ENCODE measurements at regions not wholly inside any gene's neighbourhood (a gene's known extent, or its start where the extent isn't known, plus 50 kb on each side); places are given as distances from the start of the nearest gene placed in this dataset.
A peak's percentile ranks its signal among the peaks of the same experiment; 100 is the strongest.

DNA sequence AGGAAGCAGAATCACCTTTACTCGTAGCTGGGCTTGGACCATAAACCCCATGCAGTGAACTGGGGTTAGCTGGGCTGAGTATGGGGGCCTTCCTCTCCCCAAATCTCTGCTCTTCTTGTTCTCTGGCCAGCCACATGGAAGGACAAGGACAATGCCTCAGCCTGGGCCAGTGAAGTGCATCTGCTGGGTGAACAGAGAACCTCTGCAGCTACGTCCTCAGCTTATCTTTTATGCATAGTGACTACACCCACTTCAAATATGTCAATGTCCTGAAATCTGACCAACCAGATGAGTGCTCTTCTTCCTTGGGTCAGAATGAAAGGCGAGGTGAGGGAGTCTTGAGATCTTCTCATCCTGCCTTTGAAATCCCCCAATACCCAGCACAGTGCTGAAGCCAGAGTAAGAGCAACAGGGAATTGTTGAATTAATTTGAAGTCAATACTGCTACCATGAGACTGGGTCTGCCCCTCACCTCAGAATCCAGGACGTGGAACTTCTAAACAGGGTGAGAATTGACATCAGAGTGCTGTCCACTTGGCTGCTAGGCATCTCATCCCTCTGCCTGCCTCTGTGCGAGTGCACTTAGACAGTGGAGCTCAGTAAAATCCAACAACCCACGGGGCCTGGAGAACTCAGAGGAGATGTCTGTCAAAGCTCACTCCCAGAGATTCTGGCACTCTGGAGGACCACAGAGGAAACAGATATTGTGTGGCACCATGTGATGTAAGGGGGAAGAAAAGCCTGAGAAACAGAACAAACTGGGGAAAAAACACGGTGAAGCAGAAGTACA lies 99.0 kb downstream of the IER5 start:
- H3K9me3 ChIP-seq = no peaks in the 10 kb centered on the region
- H3K27me3 ChIP-seq = peaks cover 56% of the 10 kb centered on the region
- H3K27ac ChIP-seq = no peak overlapping the region
- peaks cover 0 to 5% of the 10 kb centered on the region in 2 experiments for H3K4me1 ChIP-seq (ENCODE audit: control insufficient read depth in 1 of 2, insufficient read depth in 1 of 2, low read depth in 1 of 2, low read length in 1 of 2)
- TF ChIP-seq, protein P1, sequence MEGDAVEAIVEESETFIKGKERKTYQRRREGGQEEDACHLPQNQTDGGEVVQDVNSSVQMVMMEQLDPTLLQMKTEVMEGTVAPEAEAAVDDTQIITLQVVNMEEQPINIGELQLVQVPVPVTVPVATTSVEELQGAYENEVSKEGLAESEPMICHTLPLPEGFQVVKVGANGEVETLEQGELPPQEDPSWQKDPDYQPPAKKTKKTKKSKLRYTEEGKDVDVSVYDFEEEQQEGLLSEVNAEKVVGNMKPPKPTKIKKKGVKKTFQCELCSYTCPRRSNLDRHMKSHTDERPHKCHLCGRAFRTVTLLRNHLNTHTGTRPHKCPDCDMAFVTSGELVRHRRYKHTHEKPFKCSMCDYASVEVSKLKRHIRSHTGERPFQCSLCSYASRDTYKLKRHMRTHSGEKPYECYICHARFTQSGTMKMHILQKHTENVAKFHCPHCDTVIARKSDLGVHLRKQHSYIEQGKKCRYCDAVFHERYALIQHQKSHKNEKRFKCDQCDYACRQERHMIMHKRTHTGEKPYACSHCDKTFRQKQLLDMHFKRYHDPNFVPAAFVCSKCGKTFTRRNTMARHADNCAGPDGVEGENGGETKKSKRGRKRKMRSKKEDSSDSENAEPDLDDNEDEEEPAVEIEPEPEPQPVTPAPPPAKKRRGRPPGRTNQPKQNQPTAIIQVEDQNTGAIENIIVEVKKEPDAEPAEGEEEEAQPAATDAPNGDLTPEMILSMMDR (IDR thresholded peaks at IDR 0.05) = no peak
- no peak overlapping the region for H3K4me3 ChIP-seq (ENCODE audit: low read depth in 1 of 2, low read length in 1 of 2)
- no peaks in the 10 kb centered on the region for H3K36me3 ChIP-seq

DNA sequence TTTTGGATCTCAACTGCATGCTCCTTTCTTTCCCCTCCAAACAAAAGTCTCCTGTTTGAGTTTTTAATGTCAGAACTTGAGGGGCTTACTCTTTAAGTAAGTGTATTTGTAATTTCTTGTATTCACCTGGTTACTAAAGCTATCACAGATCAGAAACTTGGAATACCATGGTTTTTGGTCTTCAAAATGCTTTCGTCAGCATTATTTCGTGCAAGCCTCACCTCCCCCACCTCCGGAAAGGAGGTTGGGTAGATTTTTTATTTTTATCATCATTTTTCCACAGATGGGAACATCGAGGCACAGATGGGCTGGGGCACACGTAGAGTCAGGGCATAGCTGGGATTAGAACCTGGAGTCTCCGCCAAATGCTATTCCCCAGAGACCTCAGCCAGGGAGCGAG lies 100.7 kb downstream of the IER5 start:
- H3K27me3 ChIP-seq = peaks cover 55% of the 10 kb centered on the region
- H3K4me3 ChIP-seq (ENCODE audit: low read depth in 1 of 2, low read length in 1 of 2) = no peak overlapping the region
- TF ChIP-seq, protein P1 (IDR thresholded peaks at IDR 0.05) = no peak
- no peaks in the 10 kb centered on the region for H3K9me3 ChIP-seq
- H3K36me3 ChIP-seq = no peaks in the 10 kb centered on the region
- no peak overlapping the region for H3K27ac ChIP-seq
- peaks cover 0 to 5% of the 10 kb centered on the region in 2 experiments for H3K4me1 ChIP-seq (ENCODE audit: control insufficient read depth in 1 of 2, insufficient read depth in 1 of 2, low read depth in 1 of 2, low read length in 1 of 2)

DNA sequence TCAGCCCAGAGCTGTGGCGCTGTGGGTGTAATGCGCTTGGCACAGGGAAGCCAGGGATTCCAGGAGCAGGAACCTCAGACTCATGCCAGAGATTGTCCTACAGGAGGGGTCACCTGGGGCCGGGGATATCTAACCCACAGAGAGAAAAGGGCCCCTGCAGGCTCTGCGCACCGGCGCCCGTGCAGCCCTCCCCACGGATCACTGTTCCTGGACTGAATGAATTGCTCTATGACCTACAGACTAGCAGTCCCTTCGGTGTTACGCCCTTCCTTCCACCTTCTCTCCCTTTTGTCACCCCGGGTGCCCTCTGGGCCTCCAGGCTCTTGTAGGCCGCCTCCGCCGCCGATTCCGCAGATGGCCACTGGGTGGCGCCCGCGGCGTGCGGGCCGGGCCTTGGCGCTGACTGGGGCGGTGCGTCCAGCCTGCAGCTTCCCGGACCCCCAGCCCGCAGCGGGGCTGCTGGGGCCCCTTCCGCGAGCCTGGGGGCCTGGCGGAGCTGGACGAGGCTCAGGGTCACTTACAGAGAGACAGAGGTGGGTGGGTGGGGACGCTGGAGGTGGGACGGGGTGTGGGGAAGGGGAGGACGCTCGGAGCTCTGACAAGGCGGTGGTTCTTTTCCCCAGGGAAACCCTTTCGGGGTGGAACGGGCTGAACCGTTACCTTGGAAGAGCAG lies 101.3 kb downstream of the IER5 start:
- no peak overlapping the region for H3K27ac ChIP-seq
- peaks cover 0 to 5% of the 10 kb centered on the region in 2 experiments for H3K4me1 ChIP-seq (ENCODE audit: control insufficient read depth in 1 of 2, insufficient read depth in 1 of 2, low read depth in 1 of 2, low read length in 1 of 2)
- no peaks in the 10 kb centered on the region for H3K36me3 ChIP-seq
- peaks cover 52% of the 10 kb centered on the region for H3K27me3 ChIP-seq
- H3K9me3 ChIP-seq = no peaks in the 10 kb centered on the region
- TF ChIP-seq, protein P1 (IDR thresholded peaks at IDR 0.05) = peak; percentile 72
- H3K4me3 ChIP-seq (ENCODE audit: low read depth in 1 of 2, low read length in 1 of 2) = no peak overlapping the region

DNA sequence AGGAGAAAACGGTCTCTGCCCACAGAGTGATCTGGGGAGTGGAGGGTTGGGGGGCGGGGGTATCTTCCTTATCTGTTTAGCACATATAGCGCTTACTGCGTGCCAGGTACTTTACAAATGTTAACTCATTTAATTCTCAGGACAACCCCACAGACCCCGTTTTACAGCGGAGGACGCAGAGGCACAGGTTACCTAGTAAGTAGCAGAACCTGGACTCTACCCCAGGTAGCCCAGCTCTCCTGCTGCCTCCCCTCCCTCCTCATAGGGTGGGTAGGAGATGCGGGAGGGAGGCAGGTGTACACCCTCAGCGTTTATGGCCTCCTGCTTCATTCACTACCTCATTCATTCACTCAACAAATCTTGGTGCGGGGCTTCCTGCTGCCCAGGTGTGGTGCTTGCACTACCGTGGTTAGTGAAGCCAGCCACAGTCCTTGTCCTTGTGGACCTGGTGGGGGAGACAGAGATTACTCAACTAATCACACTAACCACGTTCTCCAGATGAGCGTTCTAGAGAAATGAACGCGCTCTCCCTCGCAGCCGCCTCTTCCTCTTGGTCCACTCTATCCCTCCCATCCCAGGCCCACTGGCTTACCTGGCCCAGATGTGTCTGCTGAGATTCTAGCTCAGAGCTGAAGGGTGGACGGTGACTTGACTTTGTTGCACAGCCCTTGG lies 102.0 kb downstream of the IER5 start:
- Histone ChIP-seq H3K27ac (no peak overlapping the region), H3K36me3 (no peaks in the 10 kb centered on the region), H3K4me3 (ENCODE audit: low read depth in 1 of 2, low read length in 1 of 2) (no peak overlapping the region), H3K4me1 (ENCODE audit: control insufficient read depth in 1 of 2, insufficient read depth in 1 of 2, low read depth in 1 of 2, low read length in 1 of 2) (peaks cover 0 to 5% of the 10 kb centered on the region in 2 experiments), H3K27me3 (peaks cover 45% of the 10 kb centered on the region), H3K9me3 (no peaks in the 10 kb centered on the region)
- TF ChIP-seq, protein P1 (IDR thresholded peaks at IDR 0.05) = no peak

DNA sequence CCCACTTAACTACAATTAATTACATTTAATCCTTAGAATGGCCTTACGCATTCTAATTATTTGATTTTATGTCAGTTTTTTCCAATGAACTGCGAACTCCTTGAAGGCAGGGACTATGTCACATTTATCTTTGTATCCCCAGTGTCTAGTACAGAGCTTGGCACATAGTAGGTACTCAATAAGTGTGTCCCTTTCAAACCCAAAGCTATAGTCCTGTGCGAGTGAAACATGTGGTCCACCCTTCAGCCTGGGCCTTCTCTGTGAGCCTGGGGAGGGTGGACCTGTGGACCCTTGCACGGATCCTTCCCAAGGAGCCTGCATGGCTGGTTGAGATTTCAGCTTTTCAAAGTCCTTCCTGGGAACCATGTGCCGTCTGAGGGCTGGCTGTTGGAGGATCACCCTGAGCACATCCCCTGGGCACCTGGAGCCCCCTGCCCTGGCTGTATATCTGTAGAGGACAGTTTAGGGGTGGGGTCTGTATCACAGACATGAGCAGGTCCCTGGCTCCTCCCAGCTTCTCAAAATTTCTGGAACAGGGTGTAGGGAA lies 103.1 kb downstream of the IER5 start:
- Histone ChIP-seq H3K9me3 (no peaks in the 10 kb centered on the region), H3K27me3 (peaks cover 40% of the 10 kb centered on the region), H3K36me3 (no peaks in the 10 kb centered on the region), H3K27ac (no peak overlapping the region), H3K4me1 (ENCODE audit: control insufficient read depth in 1 of 2, insufficient read depth in 1 of 2, low read depth in 1 of 2, low read length in 1 of 2) (peaks cover 0 to 5% of the 10 kb centered on the region in 2 experiments), H3K4me3 (ENCODE audit: low read depth in 1 of 2, low read length in 1 of 2) (no peak overlapping the region)
- TF ChIP-seq, protein P1 (IDR thresholded peaks at IDR 0.05) = no peak
